Neuron (in vitro differentiated cells): ENCODE measurements at regions not wholly inside any gene's neighbourhood (a gene's known extent, or its start where the extent isn't known, plus 50 kb on each side); places are given as distances from the start of the nearest gene placed in this dataset.

Source experiments
- H2AFZ ChIP-seq: one replicate; pipeline ENCODE4 v1.6.1; 2013; ENCODE audit warnings: low read depth, mild to moderate bottlenecking, inconsistent platforms, low read length, moderate library complexity
- H3K27me3 ChIP-seq: one replicate; pipeline ENCODE4 v1.6.1; 2013; ENCODE audit warnings: low read length; ENCODE audit not compliant: insufficient read depth
- H3K36me3 ChIP-seq: one replicate; pipeline ENCODE4 v1.6.1; 2013; ENCODE audit warnings: low read length; ENCODE audit not compliant: insufficient read depth
- H3K4me1 ChIP-seq: one replicate; pipeline ENCODE4 v1.6.1; 2013; ENCODE audit warnings: low read length; ENCODE audit not compliant: insufficient read depth
- H3K4me3 ChIP-seq: 2 replicates; pipeline ENCODE4 v1.5.1; 2013; ENCODE audit warnings: mild to moderate bottlenecking, low read length, moderate library complexity
- H3K9me3 ChIP-seq: one replicate; pipeline ENCODE4 v1.6.1; 2013; ENCODE audit warnings: low read length

- H3K27me3 ChIP-seq: no peaks in the 10 kb centered on the region
- no peaks in the 10 kb centered on the region for H3K9me3 ChIP-seq
- H3K36me3 ChIP-seq: no peaks in the 10 kb centered on the region
- H3K4me1 ChIP-seq: peaks cover 7% of the 10 kb centered on the region
- no peak overlapping the region for H2AFZ ChIP-seq
- H3K4me3 ChIP-seq: no peak overlapping the region
These were observed 159.0 kb upstream of the ZC3H12C start for GRCh38 chr11:109934151-109934550.

GRCh38 chr11:109936661-109937180 is 156.5 kb upstream of the ZC3H12C start:
- peaks cover 5% of the 10 kb centered on the region for H3K4me1 ChIP-seq
- no peaks in the 10 kb centered on the region for H3K9me3 ChIP-seq
- no peaks in the 10 kb centered on the region for H3K27me3 ChIP-seq
- no peak overlapping the region for H2AFZ ChIP-seq
- no peak overlapping the region for H3K4me3 ChIP-seq
- H3K36me3 ChIP-seq: no peaks in the 10 kb centered on the region

GRCh38 chr11:109937968-109938367 is 155.2 kb upstream of the ZC3H12C start:
- H3K4me1 ChIP-seq: peaks cover 5% of the 10 kb centered on the region
- no peaks in the 10 kb centered on the region for H3K36me3 ChIP-seq
- H2AFZ ChIP-seq: no peak overlapping the region
- H3K9me3 ChIP-seq: no peaks in the 10 kb centered on the region
- H3K4me3 ChIP-seq: no peak overlapping the region
- no peaks in the 10 kb centered on the region for H3K27me3 ChIP-seq

GRCh38 chr11:109939166-109939810 is 153.9 kb upstream of the ZC3H12C start:
- H3K4me3 ChIP-seq: no peak overlapping the region
- no peaks in the 10 kb centered on the region for H3K9me3 ChIP-seq
- peaks cover 5% of the 10 kb centered on the region for H3K4me1 ChIP-seq
- H2AFZ ChIP-seq: no peak overlapping the region
- H3K27me3 ChIP-seq: no peaks in the 10 kb centered on the region
- H3K36me3 ChIP-seq: no peaks in the 10 kb centered on the region

GRCh38 chr11:109940816-109941215 is 152.4 kb upstream of the ZC3H12C start:
- Histone ChIP-seq H2AFZ (no peak overlapping the region), H3K27me3 (no peaks in the 10 kb centered on the region), H3K9me3 (no peaks in the 10 kb centered on the region), H3K4me3 (no peak overlapping the region), H3K4me1 (peaks cover 5% of the 10 kb centered on the region), H3K36me3 (no peaks in the 10 kb centered on the region)

GRCh38 chr11:109945626-109946321 is 147.4 kb upstream of the ZC3H12C start:
- no peak overlapping the region for H3K4me3 ChIP-seq
- no peak overlapping the region for H2AFZ ChIP-seq
- no peaks in the 10 kb centered on the region for H3K36me3 ChIP-seq
- H3K27me3 ChIP-seq: no peaks in the 10 kb centered on the region
- H3K9me3 ChIP-seq: peaks cover 6% of the 10 kb centered on the region
- no peaks in the 10 kb centered on the region for H3K4me1 ChIP-seq

- Histone ChIP-seq H3K4me3 (peak overlapping the region; percentile 41), H3K9me3 (peaks cover 6% of the 10 kb centered on the region), H3K4me1 (no peaks in the 10 kb centered on the region), H3K27me3 (no peaks in the 10 kb centered on the region), H3K36me3 (no peaks in the 10 kb centered on the region), H2AFZ (peak overlapping the region; percentile 37)
These were observed 146.8 kb upstream of the ZC3H12C start for GRCh38 chr11:109946322-109946846.

GRCh38 chr11:109954534-109954933 is 138.7 kb upstream of the ZC3H12C start:
- no peak overlapping the region for H2AFZ ChIP-seq
- peaks cover 6% of the 10 kb centered on the region for H3K9me3 ChIP-seq
- no peaks in the 10 kb centered on the region for H3K36me3 ChIP-seq
- H3K4me3 ChIP-seq: no peak overlapping the region
- no peaks in the 10 kb centered on the region for H3K27me3 ChIP-seq
- peaks cover 14% of the 10 kb centered on the region for H3K4me1 ChIP-seq

- H3K4me3 ChIP-seq: no peak overlapping the region
These were observed 136.9 kb upstream of the ZC3H12C start for GRCh38 chr11:109956124-109956793.

GRCh38 chr11:109957000-109957399 is 136.2 kb upstream of the ZC3H12C start:
- Histone ChIP-seq H2AFZ (no peak overlapping the region), H3K4me3 (no peak overlapping the region), H3K9me3 (no peaks in the 10 kb centered on the region), H3K36me3 (no peaks in the 10 kb centered on the region), H3K4me1 (peaks cover 28% of the 10 kb centered on the region), H3K27me3 (no peaks in the 10 kb centered on the region)

More at GRCh38 chr11:109956124-109956793, 136.9 kb upstream of the ZC3H12C start:
- Histone ChIP-seq H2AFZ (no peak overlapping the region), H3K36me3 (no peaks in the 10 kb centered on the region), H3K9me3 (no peaks in the 10 kb centered on the region), H3K4me1 (peaks cover 27% of the 10 kb centered on the region), H3K27me3 (no peaks in the 10 kb centered on the region)

GRCh38 chr11:109957601-109958000 is 135.6 kb upstream of the ZC3H12C start:
- Histone ChIP-seq H3K36me3 (no peaks in the 10 kb centered on the region), H3K9me3 (no peaks in the 10 kb centered on the region), H3K4me1 (peaks cover 28% of the 10 kb centered on the region), H3K4me3 (no peak overlapping the region), H3K27me3 (no peaks in the 10 kb centered on the region), H2AFZ (no peak overlapping the region)

- Histone ChIP-seq H3K4me1 (peaks cover 28% of the 10 kb centered on the region), H3K4me3 (no peak overlapping the region), H2AFZ (no peak overlapping the region), H3K36me3 (no peaks in the 10 kb centered on the region), H3K27me3 (no peaks in the 10 kb centered on the region), H3K9me3 (no peaks in the 10 kb centered on the region)
These were observed 134.9 kb upstream of the ZC3H12C start for GRCh38 chr11:109958131-109958820.
